ENCODE measurements at regions not wholly inside any gene's neighbourhood (a gene's known extent, or its start where the extent isn't known, plus 50 kb on each side); places are given as distances from the start of the nearest gene placed in this dataset.

DNA sequence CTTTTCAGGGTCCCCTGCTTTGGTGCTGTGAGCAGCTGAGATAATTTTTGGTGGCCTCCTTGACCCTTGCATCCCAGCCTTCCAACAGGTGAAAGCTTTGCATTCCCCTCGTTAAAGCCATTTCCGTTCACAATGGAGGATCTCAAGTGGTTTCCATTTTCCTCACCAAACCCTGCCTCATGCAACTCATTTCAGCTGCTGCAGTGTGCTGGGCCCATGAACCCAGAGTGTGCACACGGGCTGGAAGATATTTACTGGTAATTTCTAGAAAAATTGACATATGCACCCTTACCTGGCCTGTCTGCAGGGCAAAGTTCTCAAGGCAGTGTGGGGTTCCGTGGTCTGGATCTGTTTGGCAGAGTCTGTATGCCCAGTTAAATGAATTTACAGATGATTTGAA is 246.8 kb upstream of the HS6ST1 start:
- TF ChIP-seq, protein P1, sequence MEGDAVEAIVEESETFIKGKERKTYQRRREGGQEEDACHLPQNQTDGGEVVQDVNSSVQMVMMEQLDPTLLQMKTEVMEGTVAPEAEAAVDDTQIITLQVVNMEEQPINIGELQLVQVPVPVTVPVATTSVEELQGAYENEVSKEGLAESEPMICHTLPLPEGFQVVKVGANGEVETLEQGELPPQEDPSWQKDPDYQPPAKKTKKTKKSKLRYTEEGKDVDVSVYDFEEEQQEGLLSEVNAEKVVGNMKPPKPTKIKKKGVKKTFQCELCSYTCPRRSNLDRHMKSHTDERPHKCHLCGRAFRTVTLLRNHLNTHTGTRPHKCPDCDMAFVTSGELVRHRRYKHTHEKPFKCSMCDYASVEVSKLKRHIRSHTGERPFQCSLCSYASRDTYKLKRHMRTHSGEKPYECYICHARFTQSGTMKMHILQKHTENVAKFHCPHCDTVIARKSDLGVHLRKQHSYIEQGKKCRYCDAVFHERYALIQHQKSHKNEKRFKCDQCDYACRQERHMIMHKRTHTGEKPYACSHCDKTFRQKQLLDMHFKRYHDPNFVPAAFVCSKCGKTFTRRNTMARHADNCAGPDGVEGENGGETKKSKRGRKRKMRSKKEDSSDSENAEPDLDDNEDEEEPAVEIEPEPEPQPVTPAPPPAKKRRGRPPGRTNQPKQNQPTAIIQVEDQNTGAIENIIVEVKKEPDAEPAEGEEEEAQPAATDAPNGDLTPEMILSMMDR (IDR thresholded peaks at IDR 0.05; ENCODE audit: low read depth, low read length): no peak
- no peak for TF ChIP-seq EZH2phosphoT487 (IDR thresholded peaks at IDR 0.05; ENCODE audit: low read depth)
- H3K79me2 ChIP-seq (ENCODE audit: low read length): no peaks in the 10 kb centered on the region
- H3K27ac ChIP-seq (ENCODE audit: low read length): no peak overlapping the region
- no peaks in the 10 kb centered on the region for H3K36me3 ChIP-seq (replicated peaks; ENCODE audit: low read depth, low read length)
- H3K4me2 ChIP-seq (ENCODE audit: low read length): no peak overlapping the region
- no peak overlapping the region for H2AFZ ChIP-seq (ENCODE audit: low read depth, low read length)
- no peaks in the 10 kb centered on the region for H3K4me1 ChIP-seq (ENCODE audit: low read length)
- no peaks in the 10 kb centered on the region for H4K20me1 ChIP-seq (ENCODE audit: insufficient read depth, low read length)
- H3K9ac ChIP-seq (ENCODE audit: low read length): no peak overlapping the region
- H3K4me3 ChIP-seq (ENCODE audit: low read length): no peak overlapping the region
- no peaks in the 10 kb centered on the region for H3K9me3 ChIP-seq (ENCODE audit: insufficient read depth, low read length)
- H3K27me3 ChIP-seq (ENCODE audit: low read depth, low read length): peaks cover 6% of the 10 kb centered on the region

DNA sequence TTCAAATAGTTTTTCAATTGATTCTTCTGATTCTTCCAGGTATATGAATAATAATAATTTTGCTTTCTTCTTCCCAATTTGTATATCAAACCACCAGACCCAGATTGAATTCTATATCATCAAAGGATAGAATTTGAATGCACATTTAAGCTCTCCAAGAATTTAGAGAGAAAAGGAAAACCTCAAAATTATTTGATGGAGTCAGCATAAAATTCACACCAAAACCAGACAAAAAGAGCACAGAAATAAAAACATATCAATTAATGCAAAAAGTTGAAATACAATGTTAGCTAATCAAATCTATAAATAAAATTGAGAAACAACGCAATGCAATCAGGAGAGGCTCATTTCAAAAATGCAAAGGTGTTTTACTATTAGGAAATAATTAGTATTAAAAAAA is 248.0 kb upstream of the HS6ST1 start:
- TF ChIP-seq, protein P1 (IDR thresholded peaks at IDR 0.05; ENCODE audit: low read depth, low read length): no peak
- no peak for TF ChIP-seq EZH2phosphoT487 (IDR thresholded peaks at IDR 0.05; ENCODE audit: low read depth)
- Histone ChIP-seq H3K36me3 (replicated peaks; ENCODE audit: low read depth, low read length) (no peaks in the 10 kb centered on the region), H3K4me2 (ENCODE audit: low read length) (no peak overlapping the region), H3K4me3 (ENCODE audit: low read length) (no peak overlapping the region), H3K9me3 (ENCODE audit: insufficient read depth, low read length) (no peaks in the 10 kb centered on the region), H3K27me3 (ENCODE audit: low read depth, low read length) (peaks cover 15% of the 10 kb centered on the region), H3K27ac (ENCODE audit: low read length) (no peak overlapping the region), H4K20me1 (ENCODE audit: insufficient read depth, low read length) (no peaks in the 10 kb centered on the region), H2AFZ (ENCODE audit: low read depth, low read length) (no peak overlapping the region), H3K4me1 (ENCODE audit: low read length) (no peaks in the 10 kb centered on the region), H3K9ac (ENCODE audit: low read length) (no peak overlapping the region), H3K79me2 (ENCODE audit: low read length) (no peaks in the 10 kb centered on the region)

DNA sequence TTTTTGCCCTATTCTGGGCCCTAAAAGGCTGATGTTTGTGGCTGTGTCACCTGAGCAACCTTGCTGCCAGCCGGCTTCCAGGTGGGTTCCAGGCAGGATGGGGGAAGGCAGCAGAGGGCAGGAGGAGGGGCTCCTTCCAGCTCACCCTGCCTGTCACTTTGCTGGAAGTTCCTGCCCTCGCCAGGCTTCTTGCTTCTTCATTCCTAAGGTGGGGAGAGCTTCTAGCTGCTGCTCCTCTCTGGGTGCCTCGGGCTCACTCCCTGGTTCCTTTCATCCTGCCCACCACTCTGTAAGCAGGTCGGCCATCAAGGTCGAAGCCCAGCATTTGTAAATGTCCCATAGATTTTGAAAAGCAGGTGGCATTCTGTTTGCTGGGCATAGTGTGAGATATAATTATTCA is 249.4 kb upstream of the HS6ST1 start:
- Histone ChIP-seq H3K79me2 (ENCODE audit: low read length) (no peaks in the 10 kb centered on the region), H4K20me1 (ENCODE audit: insufficient read depth, low read length) (no peaks in the 10 kb centered on the region), H3K27me3 (ENCODE audit: low read depth, low read length) (peaks cover 18% of the 10 kb centered on the region), H3K4me3 (ENCODE audit: low read length) (no peak overlapping the region), H3K4me1 (ENCODE audit: low read length) (no peaks in the 10 kb centered on the region), H3K36me3 (replicated peaks; ENCODE audit: low read depth, low read length) (no peaks in the 10 kb centered on the region), H3K27ac (ENCODE audit: low read length) (no peak overlapping the region), H3K9me3 (ENCODE audit: insufficient read depth, low read length) (no peaks in the 10 kb centered on the region), H3K9ac (ENCODE audit: low read length) (no peak overlapping the region), H3K4me2 (ENCODE audit: low read length) (no peak overlapping the region), H2AFZ (ENCODE audit: low read depth, low read length) (no peak overlapping the region)
- no peak for TF ChIP-seq EZH2phosphoT487 (IDR thresholded peaks at IDR 0.05; ENCODE audit: low read depth)
- TF ChIP-seq, protein P1 (IDR thresholded peaks at IDR 0.05; ENCODE audit: low read depth, low read length): no peak

DNA sequence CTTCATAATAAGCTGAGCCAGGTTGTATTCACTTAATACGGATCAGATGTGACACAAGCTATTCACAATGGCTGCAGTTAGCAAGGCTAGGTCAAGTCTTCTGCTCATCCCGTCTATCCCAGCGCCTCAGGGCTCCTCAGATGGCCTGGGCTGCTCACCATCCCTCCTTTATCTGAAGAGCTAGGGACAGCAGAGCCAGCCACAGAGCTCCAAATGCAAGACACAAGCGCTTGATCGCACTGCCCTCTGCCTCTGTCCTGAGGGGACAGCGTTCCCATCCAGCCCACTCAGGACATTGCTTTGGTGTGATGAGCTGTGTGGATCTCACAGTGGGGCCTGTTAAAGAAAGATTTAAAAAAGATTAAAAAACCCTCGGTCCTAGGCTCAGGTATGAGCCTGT is 254.4 kb upstream of the HS6ST1 start:
- H3K4me3 ChIP-seq (ENCODE audit: low read length): no peak overlapping the region
- H3K36me3 ChIP-seq (replicated peaks; ENCODE audit: low read depth, low read length): no peaks in the 10 kb centered on the region
- peaks cover 18% of the 10 kb centered on the region for H3K27me3 ChIP-seq (ENCODE audit: low read depth, low read length)
- H3K4me1 ChIP-seq (ENCODE audit: low read length): no peaks in the 10 kb centered on the region
- no peaks in the 10 kb centered on the region for H3K79me2 ChIP-seq (ENCODE audit: low read length)
- no peak overlapping the region for H3K27ac ChIP-seq (ENCODE audit: low read length)
- no peak overlapping the region for H3K4me2 ChIP-seq (ENCODE audit: low read length)
- H2AFZ ChIP-seq (ENCODE audit: low read depth, low read length): no peak overlapping the region
- TF ChIP-seq, protein P1 (IDR thresholded peaks at IDR 0.05; ENCODE audit: low read depth, low read length): no peak
- TF ChIP-seq EZH2phosphoT487 (IDR thresholded peaks at IDR 0.05; ENCODE audit: low read depth): no peak
- H4K20me1 ChIP-seq (ENCODE audit: insufficient read depth, low read length): no peaks in the 10 kb centered on the region
- H3K9me3 ChIP-seq (ENCODE audit: insufficient read depth, low read length): no peaks in the 10 kb centered on the region
- no peak overlapping the region for H3K9ac ChIP-seq (ENCODE audit: low read length)
